Epithelial cell of proximal tubule (primary cell): ENCODE measurements at regions not wholly inside any gene's neighbourhood (a gene's known extent, or its start where the extent isn't known, plus 50 kb on each side); places are given as distances from the start of the nearest gene placed in this dataset.

Source experiments
- DNase-seq: peaks from one replicate; pipeline ENCODE4 v3.0.0-alpha.2; 2011; ENCODE audit warnings: low read depth
- H3K4me3 ChIP-seq: 2 replicates; pipeline ENCODE4 v1.5.1; 2011; ENCODE audit warnings: low read depth, mild to moderate bottlenecking, low read length
- CTCF ChIP-seq: conservative IDR thresholded peaks from 2 replicates; pipeline ENCODE4 v1.5.1; 2012; ENCODE audit warnings: low read depth, mild to moderate bottlenecking, low read length

- no peak for TF ChIP-seq CTCF
- no peak overlapping the region for H3K4me3 ChIP-seq
- DNase-seq = no peak
Measured at GRCh38 chr18:990197-990596, 85.5 kb downstream of the ADCYAP1 start.

GRCh38 chr18:991441-991840 lies 86.8 kb downstream of the ADCYAP1 start:
- DNase-seq = no peak
- no peak for TF ChIP-seq CTCF
- H3K4me3 ChIP-seq = no peak overlapping the region

GRCh38 chr18:993560-993959 lies 88.9 kb downstream of the ADCYAP1 start:
- no peak for TF ChIP-seq CTCF
- no peak overlapping the region for H3K4me3 ChIP-seq
- DNase-seq = no peak

GRCh38 chr18:995629-996028 lies 91.0 kb downstream of the ADCYAP1 start:
- H3K4me3 ChIP-seq = no peak overlapping the region
- no peak for TF ChIP-seq CTCF
- no peak for DNase-seq

GRCh38 chr18:997499-997898 lies 92.8 kb downstream of the ADCYAP1 start:
- DNase-seq = no peak
- H3K4me3 ChIP-seq = no peak overlapping the region
- TF ChIP-seq CTCF = no peak

- no peak overlapping the region for H3K4me3 ChIP-seq
- no peak for DNase-seq
- no peak for TF ChIP-seq CTCF
Measured at GRCh38 chr18:998936-999335, 94.3 kb downstream of the ADCYAP1 start.

GRCh38 chr18:1002653-1003178 lies 98.0 kb downstream of the ADCYAP1 start:
- no peak overlapping the region for H3K4me3 ChIP-seq
- no peak for TF ChIP-seq CTCF
- DNase-seq = no peak
